ENCODE measurements at regions not wholly inside any gene's neighbourhood (a gene's known extent, or its start where the extent isn't known, plus 50 kb on each side); places are given as distances from the start of the nearest gene placed in this dataset.
A peak's percentile ranks its signal among the peaks of the same experiment; 100 is the strongest.

GRCh38 chr17:81345228-81346089 lies 49.8 kb upstream of the BAHCC1 start:
- H3K9me3 Mint-ChIP-seq = no peaks in the 10 kb centered on the region
- peak; percentile 29 to 38 (median 30) for DNase-seq
- H3K27ac Mint-ChIP-seq = no peak overlapping the region

More at GRCh38 chr17:81345228-81346089, 49.8 kb upstream of the BAHCC1 start:
- Mint-ChIP-seq H3K36me3 (ENCODE audit: insufficient read depth) (peaks cover 4% of the 10 kb centered on the region), H3K27me3 (peaks cover 28 to 58% of the 10 kb centered on the region in 2 donors), H3K4me3 (peak overlapping the region; percentile 75 to 82), H3K4me1 (ENCODE audit: low read depth in 2 of 2) (peaks cover 18 to 21% of the 10 kb centered on the region in 2 donors)
- peak; percentile 48 for ATAC-seq (replicated peaks)
